GM19035 (cell line): ENCODE measurements at regions not wholly inside any gene's neighbourhood (a gene's known extent, or its start where the extent isn't known, plus 50 kb on each side); places are given as distances from the start of the nearest gene placed in this dataset.
"Not testable (repeated sequence)": the region's sequence is repeated elsewhere in the genome, so short reads cannot be mapped to it uniquely, and the experiment has no call there.

ENCODE experiments used
- ATAC-seq: cut with Tn5 transposase; IDR thresholded peaks from one replicate; pipeline ENCODE4 v1.9.1; 2021; ENCODE audit not compliant: unreplicated experiment

DNA sequence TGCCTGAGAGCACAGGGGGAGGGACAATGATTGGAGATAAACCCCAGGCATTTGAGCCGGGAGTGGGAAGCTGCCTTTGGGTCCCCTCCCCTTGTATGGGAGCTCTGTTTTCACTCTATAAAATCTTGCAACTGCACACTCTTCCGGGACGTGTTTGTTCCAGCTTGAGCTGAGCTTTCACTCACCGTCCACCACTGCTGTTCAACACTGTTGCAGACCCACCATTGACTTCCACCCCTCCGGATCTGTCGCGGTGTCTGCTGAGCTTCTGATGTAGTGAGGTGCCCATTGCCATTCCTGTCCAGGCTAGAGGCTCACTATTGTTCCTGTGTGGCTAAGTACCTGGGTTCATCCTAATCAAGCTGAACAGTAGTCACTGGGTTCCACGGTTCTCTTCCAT, 231.6 kb upstream of the CWC22 start:
- ATAC-seq = no peak

- ATAC-seq = not testable (repeated sequence)
These were observed 229.0 kb upstream of the CWC22 start for GRCh38 chr2:180236061-180236460.

GRCh38 chr2:180235506-180235905, 228.4 kb upstream of the CWC22 start:
- not testable (repeated sequence) for ATAC-seq

DNA sequence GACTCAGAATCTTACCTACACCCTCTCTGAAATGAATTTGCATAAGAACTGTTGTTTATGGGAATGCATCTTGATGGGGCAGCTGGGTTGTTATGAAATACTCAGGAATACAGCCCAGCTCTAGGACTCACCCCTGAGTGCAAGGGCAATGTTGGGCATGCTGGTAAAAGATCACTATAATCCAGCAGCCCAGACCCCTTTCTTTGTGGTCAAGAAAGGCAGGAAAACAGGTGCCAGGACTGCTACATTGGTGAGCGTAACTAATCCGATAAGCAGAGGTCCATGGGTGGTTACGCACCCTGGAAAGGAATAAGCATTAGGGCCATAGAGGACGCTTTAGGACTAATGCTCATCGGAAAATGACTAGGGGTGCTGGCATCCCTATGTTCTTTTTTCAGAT, 227.9 kb upstream of the CWC22 start:
- not testable (repeated sequence) for ATAC-seq

DNA sequence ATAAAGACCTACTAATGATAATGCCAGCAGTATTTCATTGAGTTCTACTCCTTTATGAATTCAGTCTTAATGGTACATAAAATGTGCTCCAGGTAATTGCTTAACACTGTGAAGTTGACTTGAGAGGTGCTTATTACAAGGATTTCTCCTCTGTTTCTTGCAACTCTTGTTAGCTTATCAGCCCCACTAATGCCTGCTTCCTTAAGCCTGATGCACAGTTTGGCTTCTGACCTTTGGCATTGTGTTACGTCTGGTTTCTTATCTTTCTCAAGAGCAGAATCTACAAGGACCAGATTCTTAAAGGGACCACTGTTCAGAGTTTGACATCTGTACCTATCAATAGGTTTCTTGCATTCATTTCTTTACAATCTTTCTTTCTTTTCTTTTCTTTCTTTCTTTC, 223.9 kb upstream of the CWC22 start:
- no peak for ATAC-seq

DNA sequence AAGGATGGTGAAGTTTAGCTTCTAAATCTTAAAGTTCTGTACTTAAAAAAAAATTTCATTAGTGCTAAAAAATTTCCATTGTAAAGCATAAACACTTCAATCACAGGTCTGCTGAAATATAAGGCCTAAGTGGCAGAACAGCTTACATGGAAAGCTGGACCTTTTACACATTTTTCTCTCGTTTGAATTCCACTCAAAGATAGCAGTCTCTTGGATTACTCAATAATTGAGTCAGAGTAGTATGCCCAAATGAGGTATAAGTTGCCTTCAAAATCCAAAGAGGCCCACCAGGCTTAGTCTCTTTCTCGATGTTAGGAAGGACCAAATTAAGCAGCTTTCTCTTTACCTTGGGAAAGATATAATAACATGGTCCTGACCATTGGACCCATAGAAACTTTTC, 220.4 kb upstream of the CWC22 start:
- no peak for ATAC-seq

DNA sequence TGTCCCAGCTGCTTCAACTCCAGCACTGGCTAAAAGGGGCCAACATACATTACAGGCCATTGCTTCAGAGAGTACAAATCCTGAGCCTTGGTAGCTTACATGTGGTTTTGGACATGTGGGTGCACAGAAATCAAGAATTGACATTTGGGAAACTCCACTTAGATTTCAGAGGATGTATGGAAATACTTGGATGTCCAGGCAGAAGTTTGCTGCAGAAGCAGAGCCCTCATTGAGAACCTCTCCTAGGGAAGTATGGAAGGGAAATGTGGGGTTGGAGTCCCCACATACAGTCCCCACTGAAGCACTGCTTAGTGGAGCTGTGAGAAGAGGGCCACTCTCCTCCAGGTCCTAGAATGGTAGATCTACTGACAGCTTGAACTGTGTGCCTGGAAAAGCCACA, 218.0 kb upstream of the CWC22 start:
- no peak for ATAC-seq

GRCh38 chr2:180222644-180223043, 215.5 kb upstream of the CWC22 start:
- no peak for ATAC-seq

GRCh38 chr2:180219491-180219890, 212.4 kb upstream of the CWC22 start:
- ATAC-seq = no peak

DNA sequence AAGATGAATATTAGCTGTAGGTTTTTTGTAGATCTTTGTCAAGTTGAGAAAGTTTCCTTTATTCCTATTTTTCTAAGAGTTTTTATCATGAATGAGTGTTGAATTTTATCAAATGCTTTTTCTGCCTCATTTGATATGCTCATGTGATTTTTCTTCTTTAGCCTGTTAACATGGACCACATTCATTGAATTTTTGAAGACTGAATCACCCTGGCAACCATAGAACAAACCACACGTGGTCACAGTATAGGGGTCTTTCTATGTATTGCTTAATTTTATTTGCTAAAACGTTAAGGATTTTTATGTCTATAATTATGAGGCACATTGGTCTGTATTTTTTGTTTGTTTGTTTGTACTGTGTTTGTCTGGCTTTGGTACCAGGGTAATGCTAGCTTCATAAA, 201.7 kb upstream of the CWC22 start:
- ATAC-seq = no peak

- ATAC-seq = no peak
These were observed 198.6 kb upstream of the CWC22 start for GRCh38 chr2:180205621-180206235.

- no peak for ATAC-seq
These were observed 196.9 kb upstream of the CWC22 start for GRCh38 chr2:180203972-180204371.

DNA sequence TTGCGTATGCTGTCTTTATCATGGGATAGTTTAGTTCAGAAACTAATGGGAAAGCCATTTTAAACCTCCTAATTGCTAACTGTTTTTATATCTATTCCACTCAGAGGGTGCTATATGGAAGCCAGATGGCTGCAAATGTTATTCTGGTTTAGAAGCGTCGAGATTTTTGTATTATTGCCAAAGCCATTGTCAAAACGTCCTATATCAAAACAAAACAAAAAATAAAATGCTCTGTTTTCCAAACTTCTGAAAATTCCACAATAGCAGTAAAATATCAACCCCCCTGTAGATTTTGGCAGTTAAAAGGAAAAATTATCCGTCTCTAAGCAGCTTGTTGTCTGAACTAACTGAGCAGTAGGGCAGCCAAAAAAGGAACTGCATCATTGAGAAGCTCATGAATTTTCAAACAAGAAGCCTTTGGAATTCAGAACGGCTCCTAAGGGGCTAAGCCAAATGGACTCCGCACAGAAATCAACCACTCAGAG, 195.4 kb upstream of the CWC22 start:
- no peak for ATAC-seq

- no peak for ATAC-seq
These were observed 189.4 kb upstream of the CWC22 start for GRCh38 chr2:180196419-180196977.

- ATAC-seq = no peak
These were observed 188.8 kb upstream of the CWC22 start for GRCh38 chr2:180195847-180196246.

DNA sequence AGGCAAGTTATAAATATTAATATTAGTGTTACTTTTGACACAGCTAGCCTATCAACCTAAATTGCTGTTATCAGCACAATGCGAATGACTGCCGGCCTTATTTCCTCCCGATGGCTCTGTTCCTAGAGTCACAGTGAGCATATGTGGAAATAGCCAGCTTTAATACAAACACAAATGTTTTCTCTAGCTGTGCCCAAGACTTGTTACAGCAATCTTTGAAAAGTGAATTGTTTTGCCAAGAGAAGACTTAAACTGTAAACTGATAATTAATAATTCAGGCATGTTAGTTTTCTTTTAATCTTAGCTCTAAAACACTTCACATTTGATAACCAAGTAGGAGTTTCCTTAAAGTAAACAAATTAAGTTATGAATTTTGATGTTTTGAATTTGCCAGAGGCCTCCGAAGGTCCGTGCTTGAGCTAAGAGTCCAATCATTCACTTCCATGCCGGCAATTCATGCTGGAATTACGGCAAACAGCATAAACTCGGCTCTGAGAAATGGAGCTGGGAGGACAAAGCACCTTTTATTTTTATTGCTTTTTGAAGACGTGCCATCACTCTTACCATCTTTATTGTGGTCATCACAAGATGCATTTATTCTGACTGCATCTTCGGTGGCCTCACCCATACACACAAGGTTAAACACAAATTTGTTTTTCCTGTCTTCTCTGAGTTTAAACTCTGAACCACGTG, 184.5 kb upstream of the CWC22 start:
- ATAC-seq = no peak

DNA sequence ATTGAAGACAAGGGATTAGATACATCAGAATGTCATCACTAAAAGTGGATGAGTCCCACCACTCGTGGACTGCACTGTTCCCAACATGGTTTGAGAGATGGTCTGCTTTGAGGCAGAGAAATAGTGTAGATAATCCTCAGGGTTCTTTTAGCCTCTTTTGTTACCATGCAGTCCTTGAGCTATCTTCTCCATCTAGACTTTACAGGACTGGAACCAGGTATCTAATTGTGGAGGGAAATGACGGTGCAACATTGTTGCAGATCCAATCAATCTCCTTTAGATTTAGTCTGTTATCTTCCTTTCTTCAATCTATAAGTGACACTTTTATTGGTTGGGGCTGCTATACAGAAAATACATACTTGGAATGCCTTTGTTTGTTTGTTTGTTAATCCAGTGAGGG, 183.8 kb upstream of the CWC22 start:
- no peak for ATAC-seq

DNA sequence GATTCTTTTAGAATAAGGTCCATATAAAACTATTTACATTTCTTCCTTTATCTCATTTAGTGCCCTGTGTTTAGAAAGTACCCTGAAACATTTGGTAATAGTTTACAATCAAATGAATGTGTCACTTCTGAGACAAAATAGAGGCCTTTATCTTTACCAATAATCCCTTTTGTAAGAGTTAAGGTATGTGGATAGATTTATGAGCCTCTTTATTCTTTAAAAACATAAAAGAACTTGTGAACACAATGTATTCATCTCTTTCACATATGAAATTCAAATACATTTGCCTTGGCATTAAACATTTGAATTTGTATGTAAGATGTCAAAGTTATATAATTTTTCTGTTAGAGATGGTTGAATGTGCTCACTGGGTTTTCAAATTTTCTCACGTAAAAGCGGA, 180.5 kb upstream of the CWC22 start:
- no peak for ATAC-seq

DNA sequence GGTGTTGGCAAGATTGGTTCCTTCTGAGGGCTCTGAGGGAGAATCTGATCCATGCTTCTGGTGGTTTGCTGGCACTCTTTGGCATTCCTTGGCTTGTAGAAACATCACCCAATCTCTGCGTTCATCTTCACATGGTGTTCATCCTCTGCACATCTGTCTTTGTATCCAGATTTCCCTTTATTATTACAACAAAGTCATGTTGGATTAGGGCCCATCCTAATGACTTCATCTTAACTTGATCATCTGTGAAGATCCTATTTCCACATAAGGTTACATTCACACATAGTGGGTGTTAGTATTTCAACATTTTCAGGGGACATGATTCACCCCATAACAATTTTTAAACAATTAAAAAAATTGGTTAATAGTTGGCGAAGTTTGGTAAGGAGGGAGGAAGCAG, 177.4 kb upstream of the CWC22 start:
- ATAC-seq = no peak

- no peak for ATAC-seq
These were observed 173.4 kb upstream of the CWC22 start for GRCh38 chr2:180180511-180180910.

DNA sequence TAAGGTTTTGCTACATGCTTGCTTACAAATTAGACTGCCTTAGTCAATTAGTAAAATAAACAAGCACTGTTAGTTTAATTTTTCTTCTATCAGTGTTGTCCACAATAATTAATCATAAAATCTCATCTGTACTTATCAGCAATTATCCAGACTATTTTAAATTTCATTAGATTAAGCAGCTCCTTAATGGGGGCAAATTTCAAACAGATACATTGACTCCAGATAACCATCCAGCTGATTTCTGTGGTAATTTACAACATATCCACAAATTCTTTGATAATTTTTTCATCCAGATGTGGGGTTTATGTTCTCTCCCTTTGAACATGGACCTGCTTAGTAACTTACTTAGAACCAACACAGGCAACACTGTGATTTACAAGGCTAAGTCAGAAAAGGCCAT, 170.4 kb upstream of the CWC22 start:
- no peak for ATAC-seq

GRCh38 chr2:180175736-180176135, 168.6 kb upstream of the CWC22 start:
- ATAC-seq = no peak

GRCh38 chr2:180174580-180174979, 167.5 kb upstream of the CWC22 start:
- ATAC-seq = no peak
